ENCODE measurements at regions not wholly inside any gene's neighbourhood (a gene's known extent, or its start where the extent isn't known, plus 50 kb on each side); places are given as distances from the start of the nearest gene placed in this dataset.

DNA sequence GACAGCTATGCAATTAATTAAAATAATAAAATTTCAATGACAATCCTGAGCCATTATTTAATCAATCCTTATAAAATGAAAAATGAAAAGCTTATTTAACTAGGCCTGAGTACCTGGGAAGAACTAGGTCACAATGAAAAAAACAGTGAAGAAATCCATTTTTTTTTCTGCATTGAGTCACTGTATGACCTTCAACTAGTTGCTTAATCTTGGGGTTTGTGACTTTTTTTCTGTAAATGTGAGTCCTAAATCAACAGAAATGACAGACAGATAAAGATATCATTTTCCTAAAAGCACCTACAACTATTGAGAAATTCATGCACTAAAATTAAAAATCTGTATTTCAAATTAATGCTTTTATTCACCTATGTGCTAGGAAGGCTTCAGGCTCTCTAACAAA is 96.8 kb downstream of the TMEM26 start:
- DNase-seq: no peak

DNA sequence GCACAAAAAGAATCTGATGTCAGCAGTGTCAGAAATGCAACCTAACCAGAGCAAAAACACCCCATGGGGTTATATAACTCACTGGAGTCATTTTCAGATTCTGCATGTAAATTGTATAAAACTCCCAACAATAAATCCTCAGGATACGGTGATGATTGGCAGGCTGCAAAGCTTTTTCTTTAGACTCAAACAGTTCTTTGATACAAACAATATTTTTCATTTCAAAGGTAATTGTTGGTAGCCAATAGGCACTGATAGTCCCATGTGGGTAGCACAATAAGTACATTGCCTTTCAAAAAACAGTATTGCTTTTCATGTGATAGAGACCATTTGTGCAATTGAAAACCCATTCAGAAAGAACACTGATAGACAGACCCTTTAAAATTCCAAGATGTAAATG is 98.0 kb downstream of the TMEM26 start:
- no peak for DNase-seq

DNA sequence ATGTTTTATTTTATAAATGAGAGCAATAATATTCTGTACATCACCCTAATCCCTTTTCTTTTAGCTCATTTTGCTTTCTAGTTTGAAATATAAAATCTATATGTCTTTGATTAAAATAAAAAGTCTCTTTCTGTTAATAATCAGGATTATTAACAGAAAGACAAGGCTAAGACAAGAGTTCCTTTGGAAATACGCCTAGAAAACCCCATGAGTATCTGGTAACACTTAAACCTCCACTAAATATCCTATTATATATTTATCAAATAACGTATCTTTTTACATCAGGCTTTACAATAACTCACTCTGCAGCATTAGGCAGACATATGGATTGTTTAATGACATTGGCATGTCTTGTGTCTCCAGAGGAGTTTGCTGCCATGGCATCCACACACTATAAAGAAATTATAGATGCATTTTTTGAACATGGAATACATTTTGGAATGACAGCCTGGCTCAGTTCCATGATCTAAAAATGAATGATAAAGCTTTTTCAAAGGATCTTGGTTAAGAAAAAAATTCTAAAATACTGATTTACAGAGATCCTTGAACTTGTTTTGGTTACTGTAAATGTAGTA is 98.7 kb downstream of the TMEM26 start:
- no peak for DNase-seq

DNA sequence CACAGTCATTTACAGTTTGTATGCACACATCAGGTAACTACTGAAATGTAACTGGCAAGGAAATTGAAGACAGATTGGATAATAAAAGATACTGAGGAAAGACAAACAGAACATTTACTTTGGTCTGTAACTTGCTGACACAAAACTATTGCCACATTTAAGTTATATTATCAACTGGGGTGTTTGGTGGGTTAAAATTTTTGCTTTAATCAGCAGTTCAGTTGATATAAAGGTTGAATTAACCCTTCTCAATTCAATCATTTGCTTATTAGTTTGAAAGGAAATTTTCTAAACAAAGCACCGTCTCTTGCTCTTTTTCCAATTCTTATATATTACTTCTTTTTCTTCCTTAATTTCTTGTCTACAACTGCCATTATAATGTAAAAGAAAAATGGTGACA is 102.4 kb downstream of the TMEM26 start:
- DNase-seq: no peak

DNA sequence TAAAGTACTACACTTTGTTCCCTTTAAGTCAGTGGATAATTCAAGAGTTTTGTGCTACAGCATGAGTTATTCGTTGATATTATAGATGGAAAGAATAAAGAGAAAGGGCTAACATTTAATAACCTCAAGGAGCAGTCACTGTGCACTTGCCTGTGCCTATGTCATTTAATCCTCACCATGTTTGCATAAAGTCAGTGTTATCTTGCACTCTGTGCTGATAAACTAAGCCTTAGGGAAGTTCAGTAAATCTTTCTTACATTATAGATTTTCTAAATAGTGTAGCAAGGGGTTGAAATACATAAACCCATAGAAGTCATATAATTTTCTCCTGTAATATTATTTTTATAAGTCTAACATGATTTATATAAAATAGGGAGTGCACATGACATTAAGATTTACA is 103.1 kb downstream of the TMEM26 start:
- DNase-seq: no peak

DNA sequence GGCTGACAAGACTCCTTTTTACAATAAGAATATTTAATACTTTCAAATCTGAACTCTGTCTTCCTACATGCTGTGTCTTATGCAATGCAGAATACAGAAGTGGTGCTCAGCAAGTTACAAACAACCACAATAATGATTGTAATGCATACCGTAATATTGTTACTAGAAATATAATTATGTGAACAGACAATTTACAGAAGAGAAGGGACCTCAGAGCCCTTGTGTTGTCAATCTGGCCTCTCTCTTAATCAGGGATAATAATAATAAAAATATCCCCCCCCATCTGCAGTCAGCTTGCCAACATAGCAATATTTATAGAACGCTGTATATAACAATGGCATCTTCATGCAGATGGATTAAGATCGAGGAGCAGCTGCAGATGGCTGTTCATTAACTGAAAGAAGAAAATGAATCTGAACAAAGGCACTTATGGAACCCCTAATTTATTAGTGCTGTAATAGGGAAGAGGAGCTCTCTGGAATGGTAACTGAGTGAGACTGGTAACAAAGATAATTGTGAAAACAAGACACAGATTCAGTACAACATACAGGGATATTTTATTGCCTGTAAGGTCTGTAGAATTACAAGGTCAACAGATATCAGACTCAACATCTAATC is 106.3 kb downstream of the TMEM26 start:
- no peak for DNase-seq

DNA sequence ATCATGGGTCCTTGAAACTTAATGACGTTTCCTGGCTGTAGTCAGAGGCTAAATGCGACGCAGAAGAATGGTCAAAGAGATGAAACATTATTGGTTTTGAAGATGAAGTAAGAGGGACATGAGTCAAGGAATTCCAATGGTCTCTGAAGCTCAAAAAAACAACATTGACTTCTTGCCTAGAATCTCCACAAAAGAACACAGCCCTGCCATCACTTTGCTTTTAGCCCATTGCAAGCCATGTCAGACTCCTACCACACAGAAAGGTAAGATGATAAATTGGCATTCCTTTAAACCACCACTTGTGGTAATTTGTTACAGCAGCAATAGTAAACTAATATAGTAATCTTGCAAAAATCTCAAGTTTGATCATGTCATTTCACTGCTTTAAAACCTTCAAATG is 109.4 kb downstream of the TMEM26 start:
- DNase-seq: no peak

DNA sequence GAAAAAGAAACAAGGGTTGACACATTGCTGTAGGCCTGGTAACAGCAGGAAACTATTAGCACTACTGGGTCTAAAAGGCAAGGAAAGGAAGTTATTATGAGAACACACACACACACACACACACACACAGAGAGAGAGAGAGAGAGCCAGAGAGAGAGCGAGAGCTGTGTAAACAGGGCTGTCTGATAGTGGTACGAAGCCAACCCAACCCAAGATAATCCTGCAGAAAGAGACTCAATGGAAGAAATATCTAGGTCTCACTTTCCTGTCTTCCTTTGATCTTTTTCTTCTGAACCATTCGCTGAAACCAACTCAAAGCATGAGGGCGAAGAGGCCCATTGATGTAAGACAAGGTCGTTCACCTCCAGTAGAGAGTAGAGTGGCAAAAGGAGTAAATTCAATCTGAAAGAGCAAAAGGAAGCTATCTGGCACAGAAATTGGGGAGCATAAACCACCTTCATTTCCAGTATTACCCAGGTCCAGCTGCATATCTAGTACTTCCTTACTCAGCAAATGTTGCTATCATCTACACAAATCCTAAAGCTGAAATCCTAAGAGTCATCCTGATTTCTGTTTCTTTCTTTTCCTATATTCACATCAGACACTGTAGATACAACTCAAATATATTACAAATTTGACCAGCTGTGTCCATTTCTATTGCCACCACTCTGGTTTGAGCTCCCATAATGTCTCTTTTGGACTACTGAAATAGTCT is 110.2 kb downstream of the TMEM26 start:
- DNase-seq: no peak

DNA sequence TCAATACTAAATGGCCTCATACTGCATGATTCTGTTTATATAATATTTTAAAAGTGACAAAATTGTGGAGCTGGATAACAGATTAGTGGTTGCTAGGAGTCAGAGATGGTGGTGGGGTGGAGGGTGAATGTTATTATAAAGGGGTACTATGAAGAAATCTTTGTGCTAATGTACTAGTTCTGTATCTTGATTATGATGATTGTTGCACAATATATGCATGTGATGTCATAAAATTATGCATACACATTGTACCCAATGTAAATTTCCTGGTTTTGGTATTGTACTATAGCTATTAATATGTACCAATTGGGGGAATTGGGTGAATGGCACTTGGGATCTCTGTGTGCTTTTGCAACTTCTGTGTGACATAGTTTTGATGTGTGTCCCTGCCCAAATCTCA is 112.2 kb downstream of the TMEM26 start:
- no peak for DNase-seq

DNA sequence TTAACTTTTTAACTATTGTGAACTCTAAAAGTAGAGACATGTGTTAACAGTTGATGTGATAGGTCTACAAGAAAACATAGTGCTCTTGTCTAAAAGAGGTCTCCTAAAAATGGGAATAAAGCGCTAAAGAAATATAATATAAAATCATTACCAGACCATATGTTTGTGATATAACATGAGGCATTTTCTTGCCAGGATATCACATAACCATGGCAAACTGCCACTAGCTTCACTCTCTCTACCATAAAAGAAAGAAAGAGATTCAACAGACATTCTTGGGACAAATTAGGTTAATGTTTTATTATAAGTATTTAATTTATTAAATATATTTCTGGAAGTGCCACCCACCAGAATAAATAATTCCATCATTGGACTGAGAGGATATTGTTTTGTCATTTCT is 115.0 kb downstream of the TMEM26 start:
- no peak for DNase-seq

DNA sequence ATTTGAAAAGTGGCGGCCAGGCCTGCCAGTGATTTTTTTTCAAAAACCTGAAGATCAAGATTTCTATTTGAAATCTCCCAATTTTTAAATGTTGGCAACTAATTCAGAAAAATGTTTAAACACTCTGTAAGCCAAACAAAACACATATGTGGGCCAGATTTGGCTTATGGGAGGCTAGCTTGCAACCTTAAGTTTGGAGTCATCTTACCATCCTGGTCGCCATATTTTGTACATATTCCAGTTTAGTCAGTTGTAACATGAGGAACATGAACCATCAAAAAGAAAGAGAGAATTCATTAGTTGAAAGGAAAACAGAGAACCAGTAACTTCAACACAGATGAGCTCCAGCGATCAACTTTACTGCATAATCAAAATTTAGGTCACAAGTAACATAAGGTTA is 115.4 kb downstream of the TMEM26 start:
- no peak for DNase-seq

DNA sequence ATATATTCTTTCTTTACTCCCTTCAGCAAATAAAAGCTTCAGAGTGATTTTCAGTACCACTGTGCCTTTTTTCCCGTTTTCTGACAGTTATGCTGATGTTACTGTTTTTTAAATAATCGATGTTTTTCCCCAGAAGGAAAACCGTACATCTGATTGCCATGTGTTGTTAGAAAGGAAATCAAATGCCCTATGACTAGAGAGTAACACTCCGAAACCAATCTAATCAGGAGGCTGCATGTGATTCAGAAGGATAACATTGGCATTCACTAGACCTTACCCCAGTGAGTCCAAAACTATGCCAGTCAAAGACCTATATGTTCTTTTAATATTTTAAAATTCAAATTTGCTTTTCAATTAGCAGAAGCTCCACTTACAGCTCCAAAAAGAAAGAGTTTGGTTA is 116.3 kb downstream of the TMEM26 start:
- DNase-seq: no peak

DNA sequence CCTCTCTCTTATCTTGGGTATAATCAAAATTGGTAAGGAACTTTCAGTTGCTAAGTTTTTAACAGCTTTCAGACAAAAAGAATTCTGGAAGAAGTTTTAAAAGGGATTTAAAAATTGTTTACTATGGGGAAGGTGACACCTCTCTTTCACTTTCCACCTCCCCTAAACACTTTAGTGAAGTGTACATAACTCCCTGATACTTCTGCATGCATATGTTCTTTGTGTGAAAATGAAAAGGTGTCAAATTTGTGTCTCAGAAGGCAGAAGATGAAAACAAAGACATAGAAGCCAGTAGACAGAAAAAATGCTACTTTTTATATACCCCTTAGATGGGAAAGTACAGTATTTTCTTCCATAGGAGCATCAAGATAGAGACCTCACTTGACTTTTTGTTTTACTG is 117.8 kb downstream of the TMEM26 start:
- DNase-seq: no peak

DNA sequence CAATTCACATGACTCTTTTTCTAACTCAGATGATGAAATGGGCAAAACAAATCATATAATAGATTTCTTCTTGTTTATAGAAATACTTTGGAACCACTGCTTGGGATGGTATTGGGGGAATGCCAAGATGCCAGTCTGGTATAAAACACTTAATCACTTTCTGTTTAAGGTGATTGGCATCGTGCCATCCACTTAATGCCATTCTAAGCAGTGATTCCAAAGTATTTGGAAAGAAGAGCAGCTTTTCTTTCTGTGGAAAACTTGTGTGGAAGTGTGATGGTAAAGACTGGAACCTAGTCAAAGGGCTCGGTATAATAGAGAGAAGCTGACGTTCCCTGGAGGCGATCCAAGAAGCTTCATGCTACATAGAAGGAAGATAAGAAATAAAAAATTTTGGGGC is 120.6 kb downstream of the TMEM26 start:
- no peak for DNase-seq

DNA sequence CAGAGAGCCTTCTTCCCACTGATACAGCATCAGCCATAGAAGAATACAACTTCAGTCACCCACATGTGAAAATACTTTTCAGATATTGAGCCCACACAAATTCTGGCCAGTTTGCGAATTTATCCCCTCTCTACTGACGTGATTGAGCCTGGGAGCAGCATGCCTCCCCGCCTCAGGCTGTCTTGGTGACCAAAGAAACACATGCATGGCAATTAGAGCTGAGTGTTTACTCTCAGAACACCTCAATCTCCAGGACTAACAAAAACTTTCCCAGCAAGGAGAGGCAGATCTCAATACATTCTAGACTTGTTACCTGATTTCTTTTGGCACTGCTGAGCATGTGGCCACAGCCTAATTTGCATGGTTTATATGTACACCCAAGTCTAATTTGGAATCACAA is 122.5 kb downstream of the TMEM26 start:
- no peak for DNase-seq

DNA sequence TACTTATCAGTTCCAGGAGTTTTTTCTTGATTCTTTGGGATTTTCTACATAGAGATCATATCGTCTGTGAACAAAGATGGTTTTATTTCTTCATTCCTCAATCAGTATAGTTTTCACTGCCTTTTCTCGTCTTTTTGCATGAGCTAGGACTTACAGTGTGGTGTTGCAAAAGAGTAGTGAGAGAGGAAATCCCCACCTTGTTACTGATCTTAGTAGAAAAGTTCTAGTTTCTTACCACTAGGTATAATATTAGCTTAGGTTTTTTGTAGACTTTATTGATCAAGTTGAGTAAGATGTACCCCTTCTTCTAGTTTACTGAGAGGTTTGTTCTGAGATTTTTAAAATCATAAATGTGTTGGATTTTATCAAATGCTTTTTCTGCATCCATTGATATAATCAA is 123.3 kb downstream of the TMEM26 start:
- DNase-seq: no peak

DNA sequence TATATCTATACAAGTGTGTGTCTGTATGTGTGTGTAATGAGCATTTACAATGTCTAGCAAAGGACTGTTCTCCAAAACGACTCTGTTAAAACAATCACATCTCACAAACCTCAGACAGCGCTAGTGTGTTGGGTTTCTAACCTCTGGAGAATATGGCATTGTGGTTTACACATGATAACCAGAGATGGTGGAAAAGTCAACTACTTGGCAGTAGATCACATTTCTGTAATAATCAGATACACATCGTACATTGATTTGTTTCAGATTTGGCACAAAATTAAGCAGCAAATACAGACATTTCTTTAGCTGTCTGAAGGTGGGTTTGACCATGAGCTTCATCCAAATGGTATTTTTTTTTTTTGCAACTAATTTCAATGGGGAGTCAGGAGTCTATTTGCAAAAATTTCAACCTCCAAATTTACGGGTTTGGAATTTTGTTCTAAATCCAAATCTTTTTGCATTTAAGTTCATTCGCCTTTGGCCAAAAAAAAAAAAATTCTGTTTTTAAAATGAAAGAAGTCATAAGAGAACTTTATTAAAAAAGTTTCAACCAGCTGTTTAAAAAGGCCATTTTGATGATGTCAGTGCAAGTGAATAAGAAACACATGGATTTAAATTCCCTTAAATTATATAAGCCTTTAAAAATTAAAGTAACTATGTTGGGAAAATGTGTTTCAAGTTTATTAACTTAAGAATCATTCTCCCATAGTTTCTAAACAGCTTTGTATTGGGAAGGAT is 127.8 kb downstream of the TMEM26 start:
- DNase-seq: no peak

DNA sequence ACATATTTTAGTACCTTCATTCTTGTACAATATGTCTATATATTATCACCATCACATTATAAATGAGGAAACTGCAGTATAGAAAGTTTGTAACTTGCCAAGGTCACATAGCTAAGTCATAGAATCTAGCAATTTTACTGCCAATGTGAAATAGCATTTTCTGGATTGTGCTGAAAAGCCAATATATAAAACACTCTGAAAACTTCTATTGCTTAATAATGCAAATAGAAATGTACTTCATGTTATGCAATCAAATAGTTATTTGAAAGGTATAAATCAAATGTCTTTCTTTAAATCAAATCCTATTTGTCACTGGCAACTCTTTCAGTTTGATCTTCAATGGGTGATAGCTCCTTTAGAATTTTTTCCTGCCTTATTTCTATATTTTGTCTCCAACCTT is 129.5 kb downstream of the TMEM26 start:
- no peak for DNase-seq

DNA sequence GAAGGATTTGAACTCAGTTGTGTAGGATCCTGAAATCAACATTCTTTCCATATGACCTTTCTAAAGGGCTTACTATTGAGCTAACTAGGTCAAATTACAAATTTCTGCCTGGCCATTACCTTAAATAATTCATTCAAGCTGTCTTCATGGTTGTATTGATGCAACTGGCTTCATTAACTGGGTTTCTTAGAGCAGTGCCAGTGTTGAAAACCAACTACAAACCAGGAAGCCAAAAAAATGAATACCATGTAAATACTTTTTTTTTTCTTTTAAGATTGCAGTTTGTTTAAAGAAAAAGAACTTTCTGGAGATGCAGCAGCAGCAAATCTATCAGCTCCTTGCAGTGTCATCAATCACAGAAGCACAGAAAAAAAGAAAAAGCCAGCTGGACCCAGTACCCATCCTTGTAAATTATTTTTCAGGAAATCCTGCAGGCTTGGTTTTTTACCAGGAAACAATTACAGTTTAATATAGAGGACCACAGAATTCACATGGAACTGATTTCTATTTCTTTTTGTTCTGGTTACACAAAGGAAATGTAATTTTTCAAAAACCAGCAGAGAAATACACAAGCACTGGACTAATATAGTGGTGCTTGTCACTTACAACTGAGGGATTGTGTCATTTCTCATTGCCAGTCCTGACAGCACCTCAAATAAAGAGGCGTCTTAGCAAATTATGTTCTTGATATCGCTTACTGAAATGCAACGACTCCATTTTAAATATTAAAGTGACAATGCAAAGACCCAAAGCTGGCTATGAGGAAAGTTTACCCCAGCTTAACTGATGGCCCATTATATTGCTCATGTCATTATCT is 131.9 kb downstream of the TMEM26 start:
- DNase-seq: no peak

DNA sequence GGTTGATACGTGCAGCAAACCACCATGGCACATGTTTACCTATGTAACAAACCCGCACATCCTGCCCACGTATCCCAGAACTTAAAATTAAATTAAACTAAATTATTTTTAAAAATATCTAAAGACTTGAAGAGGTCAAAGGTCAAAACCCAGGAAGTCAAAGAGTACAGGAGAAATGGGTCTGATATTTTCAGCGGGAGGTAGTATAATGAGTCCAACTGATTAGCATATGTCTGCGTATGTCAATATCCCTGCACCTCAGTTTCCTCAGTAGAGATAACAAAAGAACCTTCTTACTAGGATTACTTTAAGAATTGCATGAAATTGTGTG is 133.0 kb downstream of the TMEM26 start:
- DNase-seq: no peak

DNA sequence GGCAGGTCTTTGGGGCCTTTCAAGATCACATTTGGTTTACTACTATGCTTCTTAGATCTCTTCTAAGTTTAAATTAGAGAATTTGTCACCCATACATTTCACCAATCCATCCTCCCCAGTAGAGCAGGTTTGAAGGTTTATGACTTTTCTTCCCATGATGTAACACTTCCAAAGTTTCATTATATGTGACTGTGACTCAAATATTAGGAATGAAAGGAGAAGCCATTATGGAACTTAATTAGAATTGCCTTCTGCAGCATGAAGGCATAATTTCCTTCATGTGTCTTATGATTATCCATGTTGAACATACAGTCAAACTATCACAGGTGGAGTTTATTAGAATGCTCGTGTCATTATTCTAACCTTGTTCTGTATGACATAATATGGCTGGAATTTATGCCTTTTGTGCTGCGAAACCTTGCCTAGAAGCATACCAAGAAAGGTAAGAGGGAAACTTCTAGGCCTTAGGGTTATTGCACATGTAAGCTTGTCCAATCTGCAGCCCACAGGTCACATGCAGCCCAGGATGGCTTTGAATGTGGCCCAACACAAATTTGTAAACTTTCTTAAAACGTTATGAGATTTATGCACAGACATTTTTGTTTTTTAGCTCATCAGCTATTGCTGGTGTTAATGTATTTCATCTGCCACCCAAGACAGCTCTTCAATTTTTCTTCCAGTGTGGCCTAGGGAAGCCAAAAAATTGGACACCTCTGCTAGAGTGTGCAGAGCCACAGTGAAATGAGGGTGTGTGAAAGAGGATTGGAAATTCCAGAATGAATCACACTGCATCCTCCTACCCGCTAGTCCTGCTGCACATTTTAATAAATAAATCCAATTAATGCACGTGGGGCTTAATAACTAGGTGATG is 133.6 kb downstream of the TMEM26 start:
- no peak for DNase-seq

DNA sequence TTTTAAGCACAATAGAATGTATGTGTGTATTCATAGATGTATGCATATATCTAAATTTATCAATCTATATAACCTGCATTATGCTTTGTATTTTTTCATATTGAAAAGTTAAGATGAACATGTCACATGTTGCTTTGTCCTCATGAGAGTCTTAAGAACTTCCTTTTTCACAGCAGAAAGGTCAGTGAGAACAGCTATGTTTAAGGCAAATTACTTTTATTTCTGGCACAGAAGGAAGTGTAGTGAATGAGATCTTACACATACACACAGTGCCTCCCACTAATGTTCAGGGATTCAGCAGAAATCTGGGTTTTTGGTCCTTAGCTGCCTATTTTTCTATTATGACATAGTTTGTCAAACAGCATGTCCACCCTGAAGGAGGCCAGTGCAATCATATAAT is 134.8 kb downstream of the TMEM26 start:
- DNase-seq: no peak

All from activated CD8-positive, alpha-beta memory T cell treated with anti-CD3 and anti-CD28 coated beads, Interleukin-2, amount 50 U/mL, for 48 hours (primary cell).